WTC11 (cell line): ENCODE measurements at regions not wholly inside any gene's neighbourhood (a gene's known extent, or its start where the extent isn't known, plus 50 kb on each side); places are given as distances from the start of the nearest gene placed in this dataset.

Experiments used
- ATAC-seq: fragments of 200-7000 bp; cut with Tn5 transposase; 2 replicates; pipeline ENCODE4 v1.10.0; 2021; ENCODE audit warnings: mild to moderate bottlenecking, moderate library complexity
- CTCF ChIA-PET: fragments of 300-600 bp; sonication (Branson Sonifier 250); formaldehyde crosslinking; loops from one replicate; lab custom pipeline; 2021; ENCODE audit warnings: antibody characterized with exemption; lab: Charles Lee
- POLR2A ChIA-PET: fragments of 350-600 bp; sonication (Branson Sonifier 250); formaldehyde crosslinking; loops from one replicate; lab custom pipeline; 2021; ENCODE audit warnings: antibody characterized with exemption; lab: Charles Lee
- DNase-seq: peaks from one replicate; pipeline ENCODE4 v3.0.0; 2021; ENCODE audit warnings: low spot score
- H3K27ac Mint-ChIP-seq: 2 replicates; pipeline ENCODE4 v1.8.0; 2021; ENCODE audit warnings: mixed read lengths
- H3K27me3 Mint-ChIP-seq: 2 replicates; pipeline ENCODE4 v1.8.0; 2021; ENCODE audit warnings: low read depth, mild to moderate bottlenecking, moderate library complexity, mixed read lengths
- H3K36me3 Mint-ChIP-seq: 2 replicates; pipeline ENCODE4 v1.8.0; 2021; ENCODE audit warnings: mixed read lengths
- H3K4me1 Mint-ChIP-seq: 2 replicates; pipeline ENCODE4 v1.8.0; 2022; ENCODE audit warnings: mixed read lengths
- H3K4me3 Mint-ChIP-seq: 2 replicates; pipeline ENCODE4 v1.8.0; 2021; ENCODE audit warnings: mild to moderate bottlenecking, moderate library complexity, mixed read lengths
- H3K9me3 Mint-ChIP-seq: 2 replicates; pipeline ENCODE4 v1.8.0; 2021; ENCODE audit warnings: mixed read lengths
- AR ChIP-seq: fragments of 250-450 bp; sonication (Bioruptor Pico); IDR thresholded peaks from 2 replicates; pipeline ENCODE4 v1.9.0; 2021; ENCODE audit warnings: mild to moderate bottlenecking
- CREB1 ChIP-seq: sonication (generic); formaldehyde crosslinking; IDR thresholded peaks from 2 replicates; pipeline ENCODE4 v1.8.0; 2023; ENCODE audit warnings: mild to moderate bottlenecking, missing genetic modification reagents
- ELF4 ChIP-seq: sonication (generic); formaldehyde crosslinking; IDR thresholded peaks from 2 replicates; pipeline ENCODE4 v1.8.1; 2022; ENCODE audit warnings: low read depth, mild to moderate bottlenecking, moderate library complexity, missing genetic modification reagents
- IRF2 ChIP-seq: sonication (generic); formaldehyde crosslinking; IDR thresholded peaks from 2 replicates; pipeline ENCODE4 v1.8.0; 2022; ENCODE audit warnings: low read depth, missing genetic modification reagents, borderline replicate concordance
- JAZF1 ChIP-seq: fragments of 250-450 bp; sonication (Bioruptor Pico); IDR thresholded peaks from 2 replicates; pipeline ENCODE4 v1.9.0; 2021; ENCODE audit warnings: moderate library complexity, mild to moderate bottlenecking, inconsistent platforms
- JUN ChIP-seq: sonication (generic); formaldehyde crosslinking; IDR thresholded peaks from 2 replicates; pipeline ENCODE4 v1.8.0; 2023; ENCODE audit warnings: mild to moderate bottlenecking, missing genetic modification reagents
- KAT7 ChIP-seq: sonication (generic); formaldehyde crosslinking; IDR thresholded peaks from 2 replicates; pipeline ENCODE4 v1.8.1; 2023; ENCODE audit warnings: missing genetic modification reagents, mild to moderate bottlenecking, borderline replicate concordance
- NFYB ChIP-seq: sonication (generic); formaldehyde crosslinking; conservative IDR thresholded peaks from 2 replicates; pipeline ENCODE4 v1.8.0; 2022; ENCODE audit warnings: low read depth, missing genetic modification reagents
- NR1H2 ChIP-seq: sonication (generic); formaldehyde crosslinking; IDR thresholded peaks from 2 replicates; pipeline ENCODE4 v1.9.0; 2021; ENCODE audit warnings: mild to moderate bottlenecking, moderate library complexity, missing genetic modification reagents
- PREB ChIP-seq: sonication (generic); formaldehyde crosslinking; IDR thresholded peaks from 2 replicates; pipeline ENCODE4 v1.8.1; 2022; ENCODE audit warnings: mild to moderate bottlenecking, missing genetic modification reagents, moderate library complexity, borderline replicate concordance
- PRRX2 ChIP-seq: fragments of 250-450 bp; sonication (Bioruptor Pico); IDR thresholded peaks from 2 replicates; pipeline ENCODE4 v1.8.0; 2021; ENCODE audit warnings: mild to moderate bottlenecking
- RORB ChIP-seq: fragments of 250-450 bp; sonication (Bioruptor Pico); IDR thresholded peaks from 2 replicates; pipeline ENCODE4 v1.9.0; 2021; ENCODE audit warnings: mild to moderate bottlenecking
- SOX15 ChIP-seq: fragments of 250-450 bp; sonication (Bioruptor Pico); IDR thresholded peaks from 2 replicates; pipeline ENCODE4 v1.9.0; 2021; ENCODE audit warnings: mild to moderate bottlenecking
- TEAD1 ChIP-seq: sonication (generic); formaldehyde crosslinking; IDR thresholded peaks from 2 replicates; pipeline ENCODE4 v1.8.0; 2022; ENCODE audit warnings: mild to moderate bottlenecking, missing genetic modification reagents
- TP53 ChIP-seq: sonication (generic); formaldehyde crosslinking; IDR thresholded peaks from 2 replicates; pipeline ENCODE4 v1.8.1; 2023; ENCODE audit warnings: mild to moderate bottlenecking, missing genetic modification reagents
- ZNF121 ChIP-seq: sonication (generic); formaldehyde crosslinking; IDR thresholded peaks from 2 replicates; pipeline ENCODE4 v1.8.0; 2023; ENCODE audit warnings: missing genetic modification reagents
- ZNF416 ChIP-seq: fragments of 250-450 bp; sonication (Bioruptor Pico); IDR thresholded peaks from 2 replicates; pipeline ENCODE4 v1.9.0; 2021; ENCODE audit warnings: mild to moderate bottlenecking, inconsistent platforms
- ZNF512 ChIP-seq: sonication (generic); formaldehyde crosslinking; IDR thresholded peaks from 2 replicates; pipeline ENCODE4 v1.8.1; 2022; ENCODE audit warnings: missing genetic modification reagents, borderline replicate concordance
- ZNF671 ChIP-seq: fragments of 250-450 bp; sonication (Bioruptor Pico); IDR thresholded peaks from 2 replicates; pipeline ENCODE4 v1.8.0; 2021; ENCODE audit warnings: mild to moderate bottlenecking
- TF ChIP-seq, protein P1 (sequence below): fragments of 250-450 bp; sonication (Bioruptor Pico); IDR thresholded peaks from 2 replicates; pipeline ENCODE4 v1.9.0; 2021; ENCODE audit warnings: moderate library complexity, mild to moderate bottlenecking, inconsistent platforms, borderline replicate concordance
- TF ChIP-seq, protein P2 (sequence below): fragments of 250-450 bp; sonication (Bioruptor Pico); conservative IDR thresholded peaks from 2 replicates; pipeline ENCODE4 v1.9.0; 2021; ENCODE audit warnings: mild to moderate bottlenecking

DNA sequence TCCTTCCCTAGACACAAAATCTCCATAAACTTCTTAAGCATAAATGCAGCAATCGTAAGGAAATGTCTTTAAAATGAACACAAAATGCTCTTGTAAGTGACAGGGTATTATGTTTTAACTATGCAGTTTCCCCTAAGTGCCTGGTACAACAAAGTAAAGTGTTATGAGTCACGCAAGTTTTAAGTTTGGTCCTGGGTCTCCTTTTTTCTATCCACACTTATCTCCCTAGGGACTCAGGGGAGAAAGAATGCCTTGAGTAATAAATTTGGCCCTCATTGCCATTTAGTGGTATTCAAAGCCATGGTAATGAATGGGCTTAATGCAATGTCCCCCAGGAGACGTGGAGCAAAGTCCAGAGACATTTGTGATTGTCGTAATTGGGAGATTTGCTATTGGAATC is 149.1 kb downstream of the MAGEB17 start:
- Mint-ChIP-seq H3K9me3 (peaks cover 17% of the 10 kb centered on the region), H3K27ac (no peak overlapping the region)
- CTCF ChIA-PET: no interaction called here
- no peak for TF ChIP-seq ZNF671 (CRISPR knock-in tag)
- TF ChIP-seq PREB: no peak
- TF ChIP-seq PRRX2: no peak
- TF ChIP-seq NR1H2: no peak
- TF ChIP-seq IRF2: no peak
- no peak for TF ChIP-seq TP53 (CRISPR knock-in tag)
- no peak for TF ChIP-seq JAZF1 (CRISPR knock-in tag)
- TF ChIP-seq, protein P1, sequence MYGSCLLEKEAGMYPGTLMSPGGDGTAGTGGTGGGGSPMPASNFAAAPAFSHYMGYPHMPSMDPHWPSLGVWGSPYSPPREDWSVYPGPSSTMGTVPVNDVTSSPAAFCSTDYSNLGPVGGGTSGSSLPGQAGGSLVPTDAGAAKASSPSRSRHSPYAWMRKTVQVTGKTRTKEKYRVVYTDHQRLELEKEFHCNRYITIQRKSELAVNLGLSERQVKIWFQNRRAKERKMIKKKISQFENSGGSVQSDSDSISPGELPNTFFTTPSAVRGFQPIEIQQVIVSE (CRISPR knock-in tag): no peak
- TF ChIP-seq CREB1 (CRISPR knock-in tag): no peak
- TF ChIP-seq KAT7 (CRISPR knock-in tag): no peak
- TF ChIP-seq ZNF416: no peak
- no peak for TF ChIP-seq ELF4 (CRISPR knock-in tag)
- no peak for TF ChIP-seq RORB (CRISPR knock-in tag)
- TF ChIP-seq ZNF512 (CRISPR knock-in tag): no peak
- TF ChIP-seq JUN (CRISPR knock-in tag): no peak
- no peak for TF ChIP-seq ZNF121 (CRISPR knock-in tag)
- TF ChIP-seq, all 79 proteins: peak for 0
- POLR2A ChIA-PET: no interaction called here
- no peak for ATAC-seq
- H3K4me3 Mint-ChIP-seq: no peak overlapping the region
- H3K36me3 Mint-ChIP-seq: peaks cover 16% of the 10 kb centered on the region
- peaks cover 42% of the 10 kb centered on the region for H3K4me1 Mint-ChIP-seq
- no peaks in the 10 kb centered on the region for H3K27me3 Mint-ChIP-seq
- no peak for DNase-seq

DNA sequence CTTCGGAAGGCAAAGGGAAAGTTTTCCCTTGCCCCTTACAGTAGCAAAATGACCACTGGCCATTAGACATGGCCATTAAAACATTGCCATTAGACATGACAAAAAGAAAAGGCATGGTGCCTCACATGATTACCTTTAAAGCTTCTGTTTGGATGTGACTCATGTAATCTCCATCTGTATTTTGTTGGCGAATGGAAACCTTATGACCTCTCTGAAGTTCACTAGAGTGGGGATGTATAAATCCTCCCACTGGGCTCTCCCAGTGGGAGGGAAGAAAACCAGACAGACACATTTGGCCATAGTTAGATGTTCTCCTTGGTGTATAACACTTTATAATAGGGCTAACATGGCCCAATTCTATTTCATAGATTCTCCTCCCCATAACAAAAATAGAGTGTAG is 152.6 kb downstream of the MAGEB17 start:
- TF ChIP-seq AR (no peak), KAT7 (CRISPR knock-in tag) (no peak), SOX15 (CRISPR knock-in tag) (no peak), TEAD1 (no peak), NFYB (CRISPR knock-in tag) (no peak)
- TF ChIP-seq, protein P2, sequence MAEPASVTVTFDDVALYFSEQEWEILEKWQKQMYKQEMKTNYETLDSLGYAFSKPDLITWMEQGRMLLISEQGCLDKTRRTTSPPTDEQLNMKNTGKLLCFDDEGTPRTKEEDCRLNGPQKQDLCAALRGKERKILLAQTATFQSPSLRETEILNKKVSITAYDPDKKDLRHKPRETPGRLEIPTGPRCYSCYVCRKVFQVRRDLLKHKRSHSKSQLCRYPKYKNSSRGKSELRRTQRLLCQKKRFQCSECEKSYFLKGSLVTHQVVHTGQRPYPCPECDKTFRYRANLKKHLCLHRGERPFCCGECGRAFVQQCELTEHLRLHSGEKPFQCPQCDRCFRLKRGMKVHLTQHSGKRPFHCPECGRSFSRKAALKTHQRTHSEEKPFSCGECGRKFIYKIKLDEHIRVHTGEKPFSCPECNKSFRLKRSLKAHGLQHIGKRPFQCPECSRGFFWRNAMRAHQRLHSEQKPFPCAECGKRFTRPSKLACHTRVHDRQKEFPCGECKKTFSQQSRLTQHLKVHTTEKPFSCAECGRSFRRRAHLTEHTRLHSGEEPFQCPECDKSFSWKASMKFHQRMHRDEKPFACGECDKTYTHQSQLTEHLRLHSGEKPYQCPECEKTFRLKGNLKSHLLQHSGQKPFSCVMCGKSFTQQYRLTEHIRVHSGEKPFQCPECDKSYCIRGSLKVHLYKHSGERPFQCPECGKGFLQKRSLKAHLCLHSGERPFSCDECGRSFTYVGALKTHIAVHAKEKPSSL (CRISPR knock-in tag): no peak
- TF ChIP-seq, all 79 proteins: peak for 0
- DNase-seq (no peak), ATAC-seq (no peak)
- Mint-ChIP-seq H3K4me1 (peaks cover 16% of the 10 kb centered on the region), H3K9me3 (peaks cover 23% of the 10 kb centered on the region), H3K27ac (no peak overlapping the region), H3K27me3 (peaks cover 2% of the 10 kb centered on the region; the same call in 1 of the 2 replicates), H3K4me3 (no peak overlapping the region), H3K36me3 (peaks cover 28% of the 10 kb centered on the region)
- ChIA-PET POLR2A (no interaction called here), CTCF (no interaction called here)
